ENCODE measurements at regions not wholly inside any gene's neighbourhood (a gene's known extent, or its start where the extent isn't known, plus 50 kb on each side); places are given as distances from the start of the nearest gene placed in this dataset.

- H3K36me3 Mint-ChIP-seq = no peaks in the 10 kb centered on the region
- H3K4me1 Mint-ChIP-seq = no peaks in the 10 kb centered on the region
- no peak for DNase-seq
- no peak overlapping the region for H3K27ac Mint-ChIP-seq
- CTCF ChIA-PET = no interaction called here
- no peak overlapping the region for H3K4me3 Mint-ChIP-seq
- peaks cover 13% of the 10 kb centered on the region for H3K27me3 Mint-ChIP-seq
- no peaks in the 10 kb centered on the region for H3K9me3 Mint-ChIP-seq
These were observed 103.6 kb downstream of the ATP23 start for GRCh38 chr12:58044966-58045365.

DNA sequence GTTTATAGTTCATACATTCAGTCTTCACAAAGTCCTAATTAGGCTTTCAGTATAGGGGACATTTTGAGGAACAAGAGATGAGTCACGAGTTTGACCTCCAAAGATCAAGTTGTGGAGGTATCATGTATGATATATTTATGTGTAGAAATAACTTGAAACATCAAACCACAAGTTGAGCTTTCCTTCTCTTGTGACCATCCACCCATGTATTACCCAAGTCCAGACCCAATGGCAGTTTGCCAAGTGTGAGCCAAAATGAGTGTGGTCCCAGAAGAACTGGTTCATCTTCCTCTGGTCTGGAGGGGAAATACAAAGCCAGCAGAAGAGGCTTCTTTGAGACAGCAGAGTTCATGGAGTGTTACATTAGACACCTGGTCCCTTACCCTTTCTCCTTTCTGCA is 104.9 kb downstream of the ATP23 start:
- DNase-seq = no peak
- no peak overlapping the region for H3K27ac Mint-ChIP-seq
- CTCF ChIA-PET = no interaction called here
- no peaks in the 10 kb centered on the region for H3K36me3 Mint-ChIP-seq
- no peaks in the 10 kb centered on the region for H3K9me3 Mint-ChIP-seq
- H3K4me3 Mint-ChIP-seq = no peak overlapping the region
- H3K4me1 Mint-ChIP-seq = no peaks in the 10 kb centered on the region
- peaks cover 13% of the 10 kb centered on the region for H3K27me3 Mint-ChIP-seq

DNA sequence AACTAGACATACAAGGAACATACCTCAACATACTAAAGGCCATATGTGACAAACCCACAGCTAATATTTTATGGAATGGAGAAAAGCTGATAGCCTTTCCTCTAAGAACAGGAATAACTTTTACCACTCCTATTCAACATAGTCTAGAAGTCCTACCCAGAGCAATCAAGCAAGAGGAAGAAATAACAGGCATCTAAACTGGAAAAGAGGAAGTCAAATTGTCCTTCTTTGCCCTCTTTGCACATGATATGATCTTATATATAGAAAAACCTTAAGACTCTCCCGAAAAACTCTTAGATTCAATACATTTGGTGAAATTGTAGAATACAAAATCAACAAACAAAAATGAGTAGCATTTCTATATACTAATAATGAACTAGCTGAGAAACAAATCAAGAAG is 110.0 kb downstream of the ATP23 start:
- CTCF ChIA-PET = no interaction called here
- Mint-ChIP-seq H3K27me3 (peaks cover 5% of the 10 kb centered on the region), H3K27ac (no peak overlapping the region), H3K4me1 (no peaks in the 10 kb centered on the region), H3K9me3 (peaks cover 7% of the 10 kb centered on the region), H3K36me3 (no peaks in the 10 kb centered on the region), H3K4me3 (no peak overlapping the region)
- no peak for DNase-seq

DNA sequence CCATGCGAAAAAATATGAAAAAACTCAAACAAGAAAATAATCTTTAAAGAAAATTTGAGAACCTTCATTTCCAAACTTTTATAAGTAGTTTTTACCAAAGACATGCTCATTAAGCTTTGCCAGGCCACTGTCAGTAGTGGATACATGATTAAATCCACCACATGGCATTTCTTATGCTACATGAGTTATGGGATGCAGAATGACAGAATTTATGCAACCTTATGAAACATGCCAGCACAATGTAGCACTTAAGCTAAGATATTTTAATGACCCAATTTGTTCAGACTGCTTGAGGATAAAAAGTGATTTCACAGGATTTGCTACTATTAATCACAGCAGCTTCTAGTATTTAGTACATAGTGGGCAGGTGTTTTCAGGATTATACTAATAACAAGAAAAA is 123.3 kb downstream of the ATP23 start:
- no peaks in the 10 kb centered on the region for H3K36me3 Mint-ChIP-seq
- no peaks in the 10 kb centered on the region for H3K4me1 Mint-ChIP-seq
- H3K27ac Mint-ChIP-seq = no peak overlapping the region
- no peaks in the 10 kb centered on the region for H3K9me3 Mint-ChIP-seq
- no peak overlapping the region for H3K4me3 Mint-ChIP-seq
- no peaks in the 10 kb centered on the region for H3K27me3 Mint-ChIP-seq
- CTCF ChIA-PET = no interaction called here
- DNase-seq = no peak

DNA sequence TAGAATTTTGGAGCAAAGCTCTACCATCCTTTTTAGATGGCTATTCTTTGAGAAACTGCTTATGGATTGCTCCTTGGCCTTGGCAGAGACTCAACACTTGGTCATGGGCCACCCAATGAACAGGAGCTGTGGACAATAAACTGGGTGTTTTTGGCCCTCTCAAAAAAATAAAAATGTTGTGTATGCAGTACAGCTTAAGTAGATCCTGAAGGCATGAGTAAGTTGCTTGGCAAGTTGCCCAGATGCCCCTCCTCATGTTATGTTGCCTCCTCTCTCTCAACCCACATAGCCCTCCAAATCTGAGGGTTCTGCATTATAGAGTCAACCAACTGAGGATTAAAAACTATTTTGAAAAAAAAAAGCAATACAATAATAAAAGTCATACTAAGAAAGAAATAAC is 124.9 kb downstream of the ATP23 start:
- H3K4me3 Mint-ChIP-seq = no peak overlapping the region

DNA sequence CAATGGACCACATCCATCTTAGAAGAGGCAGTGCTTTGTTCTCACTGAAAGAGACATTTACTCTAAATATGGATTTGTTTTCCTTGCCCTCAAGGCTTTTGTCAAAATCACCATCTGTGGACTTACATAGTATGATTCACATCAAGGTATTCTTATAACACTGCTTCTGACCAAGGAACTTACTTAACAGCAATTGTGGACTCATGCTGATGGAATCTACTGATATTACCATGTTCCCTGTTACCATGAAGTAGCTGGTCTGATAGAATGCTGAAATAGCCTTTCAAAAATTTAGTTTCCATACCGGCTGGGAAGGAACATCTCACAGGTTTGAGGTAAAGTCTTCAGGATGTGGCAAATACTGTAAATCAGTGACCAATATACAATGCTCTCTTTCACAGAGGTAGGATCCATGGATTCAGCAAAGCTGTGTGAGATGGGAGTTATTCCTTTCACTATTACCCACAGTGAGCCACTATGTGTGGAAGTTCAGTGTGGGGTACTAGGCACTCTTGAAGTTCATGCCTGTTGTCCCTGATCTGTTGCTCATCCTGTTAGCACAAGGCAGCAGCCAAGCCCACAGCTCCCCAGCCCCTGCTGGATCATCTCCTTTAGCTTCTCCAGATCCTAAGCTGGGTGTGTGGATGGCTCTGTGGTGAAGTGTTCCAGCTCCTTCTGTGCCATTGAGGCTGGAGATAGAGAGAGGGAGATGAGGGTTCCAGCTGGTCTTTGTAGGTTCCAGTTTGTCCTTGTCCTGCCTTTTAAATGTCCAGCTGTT is 126.4 kb downstream of the ATP23 start:
- CTCF ChIA-PET = no interaction called here
- H3K27ac Mint-ChIP-seq = peak overlapping the region; percentile 28
- no peaks in the 10 kb centered on the region for H3K36me3 Mint-ChIP-seq
- no peak for DNase-seq
- no peaks in the 10 kb centered on the region for H3K9me3 Mint-ChIP-seq
- no peaks in the 10 kb centered on the region for H3K27me3 Mint-ChIP-seq
- no peak overlapping the region for H3K4me3 Mint-ChIP-seq
- H3K4me1 Mint-ChIP-seq = no peaks in the 10 kb centered on the region

More for the DNA sequence above, 124.9 kb downstream of the ATP23 start:
- Mint-ChIP-seq H3K9me3 (no peaks in the 10 kb centered on the region), H3K36me3 (no peaks in the 10 kb centered on the region), H3K27me3 (no peaks in the 10 kb centered on the region), H3K4me1 (no peaks in the 10 kb centered on the region), H3K27ac (no peak overlapping the region)
- DNase-seq = no peak
- CTCF ChIA-PET = no interaction called here

DNA sequence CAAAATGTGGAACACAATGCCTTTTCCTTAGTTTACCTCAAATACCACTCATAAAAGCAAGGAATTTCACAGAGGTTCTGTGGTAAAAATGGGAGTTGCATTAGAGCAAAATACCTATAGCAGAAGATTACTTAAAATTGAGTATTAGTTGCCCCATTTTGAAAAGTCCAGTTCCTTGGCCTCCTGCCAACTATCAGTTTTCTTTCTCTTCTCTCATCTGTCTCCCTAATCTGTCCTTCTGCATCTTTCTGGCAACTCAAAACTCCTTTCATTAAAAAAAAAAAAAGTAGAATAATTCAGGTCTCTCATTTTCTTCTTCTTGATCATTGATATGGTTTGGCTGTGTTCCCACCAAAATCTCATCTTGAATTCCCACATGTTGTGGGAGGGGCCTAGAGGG is 127.3 kb downstream of the ATP23 start:
- H3K27ac Mint-ChIP-seq = no peak overlapping the region
- H3K36me3 Mint-ChIP-seq = no peaks in the 10 kb centered on the region
- no peaks in the 10 kb centered on the region for H3K9me3 Mint-ChIP-seq
- DNase-seq = no peak
- no peak overlapping the region for H3K4me3 Mint-ChIP-seq
- CTCF ChIA-PET = no interaction called here
- no peaks in the 10 kb centered on the region for H3K27me3 Mint-ChIP-seq
- H3K4me1 Mint-ChIP-seq = no peaks in the 10 kb centered on the region

GRCh38 chr12:58069268-58069963 is 128.0 kb downstream of the ATP23 start:
- Mint-ChIP-seq H3K9me3 (no peaks in the 10 kb centered on the region), H3K4me3 (no peak overlapping the region), H3K27ac (no peak overlapping the region), H3K4me1 (no peaks in the 10 kb centered on the region), H3K36me3 (no peaks in the 10 kb centered on the region), H3K27me3 (no peaks in the 10 kb centered on the region)
- no peak for DNase-seq
- CTCF ChIA-PET = no interaction called here

DNA sequence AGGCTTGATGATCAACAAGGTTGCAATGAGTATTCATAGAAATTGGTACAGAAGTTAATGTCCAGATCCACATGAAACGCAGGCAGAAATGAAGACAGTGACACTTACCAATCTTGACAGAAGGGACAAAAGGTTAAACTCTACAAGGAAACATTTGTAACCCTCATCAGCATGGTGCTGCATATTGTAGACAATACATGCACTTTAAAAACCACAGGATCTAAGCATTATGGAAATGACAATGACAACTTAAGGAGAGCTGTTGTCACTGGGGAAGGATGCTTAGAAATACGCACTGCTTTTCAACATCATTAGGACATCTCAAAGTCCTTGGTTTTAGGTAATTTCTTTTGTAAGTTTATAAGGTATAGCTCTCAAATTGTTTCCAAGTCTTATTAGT is 130.6 kb downstream of the ATP23 start:
- Mint-ChIP-seq H3K36me3 (no peaks in the 10 kb centered on the region), H3K4me1 (no peaks in the 10 kb centered on the region), H3K27me3 (no peaks in the 10 kb centered on the region), H3K9me3 (no peaks in the 10 kb centered on the region), H3K4me3 (no peak overlapping the region), H3K27ac (no peak overlapping the region)
- CTCF ChIA-PET = no interaction called here
- no peak for DNase-seq

DNA sequence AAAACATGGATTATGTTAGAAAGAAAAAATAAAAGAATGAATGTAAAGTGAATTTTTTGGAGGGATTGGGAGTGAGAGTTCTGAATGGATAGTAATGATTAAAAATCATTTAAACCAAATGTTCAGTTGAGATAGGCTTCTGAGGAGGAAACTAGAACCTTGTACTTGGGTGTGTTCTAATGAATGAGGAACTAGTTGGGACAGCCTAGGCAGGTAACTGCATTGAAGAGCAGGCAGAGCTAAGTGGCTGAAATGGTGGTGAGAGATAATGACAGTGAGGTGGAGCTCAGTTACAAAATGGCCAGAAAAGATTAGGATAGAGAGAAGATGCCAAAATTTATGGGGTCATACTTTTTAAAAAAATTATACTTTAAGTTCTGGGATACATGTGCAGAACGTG is 132.9 kb downstream of the ATP23 start:
- H3K9me3 Mint-ChIP-seq = no peaks in the 10 kb centered on the region
- H3K27me3 Mint-ChIP-seq = no peaks in the 10 kb centered on the region
- CTCF ChIA-PET = no interaction called here
- H3K4me3 Mint-ChIP-seq = no peak overlapping the region
- no peak overlapping the region for H3K27ac Mint-ChIP-seq
- no peak for DNase-seq
- H3K4me1 Mint-ChIP-seq = no peaks in the 10 kb centered on the region
- H3K36me3 Mint-ChIP-seq = no peaks in the 10 kb centered on the region

GRCh38 chr12:58079806-58080205 is 138.4 kb downstream of the ATP23 start:
- no peak overlapping the region for H3K27ac Mint-ChIP-seq
- peaks cover 4% of the 10 kb centered on the region for H3K27me3 Mint-ChIP-seq
- CTCF ChIA-PET = no interaction called here
- no peaks in the 10 kb centered on the region for H3K9me3 Mint-ChIP-seq
- H3K4me3 Mint-ChIP-seq = no peak overlapping the region
- H3K4me1 Mint-ChIP-seq = no peaks in the 10 kb centered on the region
- DNase-seq = no peak
- H3K36me3 Mint-ChIP-seq = no peaks in the 10 kb centered on the region

GRCh38 chr12:58081488-58081887 is 140.1 kb downstream of the ATP23 start:
- Mint-ChIP-seq H3K4me1 (no peaks in the 10 kb centered on the region), H3K27ac (no peak overlapping the region), H3K36me3 (no peaks in the 10 kb centered on the region), H3K27me3 (peaks cover 4% of the 10 kb centered on the region), H3K9me3 (no peaks in the 10 kb centered on the region), H3K4me3 (no peak overlapping the region)
- CTCF ChIA-PET = no interaction called here
- no peak for DNase-seq

GRCh38 chr12:58082996-58083395 is 141.6 kb downstream of the ATP23 start:
- Mint-ChIP-seq H3K9me3 (no peaks in the 10 kb centered on the region), H3K4me1 (no peaks in the 10 kb centered on the region), H3K4me3 (no peak overlapping the region), H3K27me3 (peaks cover 4% of the 10 kb centered on the region), H3K27ac (no peak overlapping the region), H3K36me3 (no peaks in the 10 kb centered on the region)
- CTCF ChIA-PET = no interaction called here
- no peak for DNase-seq

GRCh38 chr12:58086006-58086405 is 144.6 kb downstream of the ATP23 start:
- CTCF ChIA-PET = no interaction called here
- no peak overlapping the region for H3K4me3 Mint-ChIP-seq
- peaks cover 8% of the 10 kb centered on the region for H3K27me3 Mint-ChIP-seq
- H3K27ac Mint-ChIP-seq = no peak overlapping the region
- H3K4me1 Mint-ChIP-seq = no peaks in the 10 kb centered on the region
- no peak for DNase-seq
- H3K36me3 Mint-ChIP-seq = no peaks in the 10 kb centered on the region
- no peaks in the 10 kb centered on the region for H3K9me3 Mint-ChIP-seq

DNA sequence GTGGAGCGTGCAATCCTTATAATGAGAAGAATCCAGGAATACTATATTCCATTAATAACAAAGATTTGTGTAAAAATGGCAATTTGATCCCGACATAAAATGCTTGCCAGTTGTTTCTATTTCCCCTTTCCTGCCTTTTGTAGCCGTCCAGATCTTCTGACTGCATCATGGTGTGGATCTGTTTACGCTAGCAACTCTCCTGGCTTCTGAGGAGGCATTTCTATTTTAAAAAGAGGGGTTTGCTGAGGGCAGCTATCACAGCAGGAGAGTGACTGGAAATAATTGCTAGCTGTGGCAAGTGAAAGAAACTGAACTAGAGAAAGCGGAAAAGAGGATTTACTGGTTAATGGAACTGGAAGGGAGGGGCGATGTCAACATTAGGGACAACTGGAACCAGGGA is 145.6 kb downstream of the ATP23 start:
- Mint-ChIP-seq H3K4me1 (no peaks in the 10 kb centered on the region), H3K27me3 (peaks cover 4% of the 10 kb centered on the region), H3K4me3 (no peak overlapping the region), H3K27ac (no peak overlapping the region), H3K36me3 (no peaks in the 10 kb centered on the region), H3K9me3 (no peaks in the 10 kb centered on the region)
- DNase-seq = no peak
- CTCF ChIA-PET = no interaction called here
